Fibroblast of villous mesenchyme (primary cell): ENCODE measurements at regions not wholly inside any gene's neighbourhood (a gene's known extent, or its start where the extent isn't known, plus 50 kb on each side); places are given as distances from the start of the nearest gene placed in this dataset.
"Not testable (repeated sequence)": the region's sequence is repeated elsewhere in the genome, so short reads cannot be mapped to it uniquely, and the experiment has no call there.

Source experiments
- DNase-seq: peaks from one replicate; pipeline ENCODE4 v3.0.0-alpha.2; 2010; ENCODE audit warnings: low read depth
- H3K4me3 ChIP-seq: 2 replicates; pipeline ENCODE4 v1.5.1; 2011; ENCODE audit warnings: low read depth, mild to moderate bottlenecking, low read length
- TF ChIP-seq, protein P1 (sequence below): IDR thresholded peaks from 2 replicates; pipeline ENCODE4 v1.5.1; 2012; ENCODE audit warnings: low read depth, mild to moderate bottlenecking, low read length; ENCODE audit not compliant: insufficient read depth

DNA sequence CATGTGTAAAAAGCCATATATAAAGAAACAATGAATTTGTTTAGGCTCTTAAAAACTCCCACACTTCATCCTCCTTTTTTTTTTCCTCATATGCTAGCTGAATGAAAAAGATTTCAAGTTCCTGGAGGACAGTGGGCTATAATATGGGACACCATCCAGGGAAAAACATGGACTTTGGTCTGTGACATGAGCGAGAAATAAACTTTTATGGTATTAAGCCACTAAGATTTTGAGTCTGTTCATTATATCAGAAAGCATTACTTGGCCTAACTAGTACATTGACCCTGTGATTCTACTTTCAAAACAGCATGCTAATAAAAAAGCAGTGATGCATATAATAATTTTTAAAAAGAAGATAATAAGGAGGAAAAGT is 392.3 kb upstream of the CAMK1G start:
- H3K4me3 ChIP-seq, result no peak overlapping the region
- no peak for DNase-seq
- TF ChIP-seq, protein P1, sequence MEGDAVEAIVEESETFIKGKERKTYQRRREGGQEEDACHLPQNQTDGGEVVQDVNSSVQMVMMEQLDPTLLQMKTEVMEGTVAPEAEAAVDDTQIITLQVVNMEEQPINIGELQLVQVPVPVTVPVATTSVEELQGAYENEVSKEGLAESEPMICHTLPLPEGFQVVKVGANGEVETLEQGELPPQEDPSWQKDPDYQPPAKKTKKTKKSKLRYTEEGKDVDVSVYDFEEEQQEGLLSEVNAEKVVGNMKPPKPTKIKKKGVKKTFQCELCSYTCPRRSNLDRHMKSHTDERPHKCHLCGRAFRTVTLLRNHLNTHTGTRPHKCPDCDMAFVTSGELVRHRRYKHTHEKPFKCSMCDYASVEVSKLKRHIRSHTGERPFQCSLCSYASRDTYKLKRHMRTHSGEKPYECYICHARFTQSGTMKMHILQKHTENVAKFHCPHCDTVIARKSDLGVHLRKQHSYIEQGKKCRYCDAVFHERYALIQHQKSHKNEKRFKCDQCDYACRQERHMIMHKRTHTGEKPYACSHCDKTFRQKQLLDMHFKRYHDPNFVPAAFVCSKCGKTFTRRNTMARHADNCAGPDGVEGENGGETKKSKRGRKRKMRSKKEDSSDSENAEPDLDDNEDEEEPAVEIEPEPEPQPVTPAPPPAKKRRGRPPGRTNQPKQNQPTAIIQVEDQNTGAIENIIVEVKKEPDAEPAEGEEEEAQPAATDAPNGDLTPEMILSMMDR, result no peak

DNA sequence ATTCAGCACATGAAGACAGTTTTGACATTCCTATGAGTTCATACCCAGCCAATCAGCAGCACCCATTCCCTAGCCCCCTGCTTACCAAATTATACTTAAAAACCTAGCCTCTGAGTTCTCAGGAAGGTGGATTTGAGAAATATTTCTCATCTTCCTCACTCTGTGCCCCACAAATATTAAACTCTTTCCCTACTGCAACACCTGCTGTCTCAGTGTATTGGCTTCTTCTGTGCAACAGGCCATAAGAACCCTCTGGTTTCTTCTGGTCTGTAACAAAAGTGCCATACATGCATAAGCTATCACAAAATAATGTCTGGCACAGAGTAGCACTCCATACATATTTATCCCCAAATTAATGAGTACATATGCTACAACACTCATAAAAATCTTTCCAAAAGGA is 387.4 kb upstream of the CAMK1G start:
- no peak for DNase-seq
- TF ChIP-seq, protein P1, result no peak

DNA sequence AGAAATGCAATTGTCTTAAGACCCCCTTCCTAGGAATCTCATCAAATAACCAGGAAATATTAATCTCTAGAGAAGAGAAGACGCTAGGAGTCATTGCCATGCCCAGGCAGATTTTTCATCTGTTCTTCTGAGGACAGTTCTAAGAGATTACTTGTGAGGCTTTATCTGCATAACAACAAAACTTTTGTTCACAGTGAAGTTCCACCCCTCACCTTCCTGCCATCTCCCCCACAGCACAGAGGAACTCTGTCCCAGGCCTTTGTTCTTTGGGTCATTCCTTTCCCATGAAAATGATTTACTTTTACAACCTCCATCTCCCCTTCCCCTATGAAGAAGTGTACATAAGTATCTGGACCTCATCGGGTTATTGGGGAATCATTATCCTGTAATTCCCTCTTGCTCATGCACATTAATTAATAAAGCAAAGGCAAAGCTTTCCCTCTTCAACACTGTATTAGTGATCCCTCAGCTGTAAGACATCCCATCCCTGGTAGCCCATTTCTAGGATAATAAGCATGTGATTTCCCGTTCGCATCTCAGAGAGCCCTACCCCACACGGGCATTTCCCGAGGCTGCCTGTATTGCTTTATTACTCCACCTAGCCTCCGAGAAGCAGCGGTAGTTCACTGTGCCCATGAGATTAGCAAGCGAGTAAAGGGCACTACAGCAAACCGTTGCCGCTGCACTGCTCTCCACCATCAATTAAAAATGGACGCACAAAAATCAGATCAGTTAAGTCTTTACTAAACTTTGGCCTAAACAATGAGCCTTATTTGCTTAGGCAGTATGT is 384.4 kb upstream of the CAMK1G start:
- H3K4me3 ChIP-seq, result no peak overlapping the region
- no peak for DNase-seq
- TF ChIP-seq, protein P1, result no peak

More for the DNA sequence above, 387.4 kb upstream of the CAMK1G start:
- no peak overlapping the region for H3K4me3 ChIP-seq

DNA sequence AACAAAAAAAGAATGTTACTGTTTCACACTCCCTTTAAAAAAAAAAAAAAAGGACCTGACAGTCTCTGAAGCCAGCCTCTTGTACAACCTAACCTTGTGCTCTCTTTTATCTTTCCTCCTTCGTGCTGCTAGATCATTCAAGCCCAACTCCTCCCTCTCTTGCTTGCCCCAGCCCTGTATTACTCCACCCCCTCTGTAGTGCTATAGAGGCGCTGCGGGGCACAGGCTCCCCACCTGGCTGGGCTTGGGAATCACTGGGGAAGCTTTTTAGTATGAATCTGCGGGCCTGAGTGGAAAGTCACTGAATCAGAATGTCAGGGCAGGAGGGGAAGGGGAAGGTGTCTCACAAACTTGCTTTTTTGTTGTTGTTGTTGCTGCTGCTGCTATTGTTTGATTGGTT is 383.7 kb upstream of the CAMK1G start:
- no peak for DNase-seq
- TF ChIP-seq, protein P1, result no peak
- H3K4me3 ChIP-seq, result no peak overlapping the region

DNA sequence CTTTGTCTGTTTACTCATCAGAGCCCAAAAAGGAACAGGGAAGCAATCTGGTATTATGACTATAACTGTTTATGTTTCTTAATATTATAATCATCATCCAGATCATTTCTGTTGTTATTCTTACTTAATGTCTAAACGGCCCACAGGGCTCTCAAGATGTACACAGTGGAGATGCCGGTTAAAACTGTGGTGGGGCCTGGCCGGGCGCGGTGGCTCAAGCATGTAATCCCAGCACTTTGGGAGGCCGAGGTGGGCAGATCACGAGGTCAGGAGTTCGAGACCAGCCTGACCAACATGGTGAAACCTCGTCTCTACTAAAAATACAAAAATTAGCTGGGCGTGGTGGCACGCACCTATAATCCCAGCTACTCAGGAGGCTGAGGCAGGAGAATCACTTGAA is 381.2 kb upstream of the CAMK1G start:
- H3K4me3 ChIP-seq, DNase-seq: not testable (repeated sequence)

DNA sequence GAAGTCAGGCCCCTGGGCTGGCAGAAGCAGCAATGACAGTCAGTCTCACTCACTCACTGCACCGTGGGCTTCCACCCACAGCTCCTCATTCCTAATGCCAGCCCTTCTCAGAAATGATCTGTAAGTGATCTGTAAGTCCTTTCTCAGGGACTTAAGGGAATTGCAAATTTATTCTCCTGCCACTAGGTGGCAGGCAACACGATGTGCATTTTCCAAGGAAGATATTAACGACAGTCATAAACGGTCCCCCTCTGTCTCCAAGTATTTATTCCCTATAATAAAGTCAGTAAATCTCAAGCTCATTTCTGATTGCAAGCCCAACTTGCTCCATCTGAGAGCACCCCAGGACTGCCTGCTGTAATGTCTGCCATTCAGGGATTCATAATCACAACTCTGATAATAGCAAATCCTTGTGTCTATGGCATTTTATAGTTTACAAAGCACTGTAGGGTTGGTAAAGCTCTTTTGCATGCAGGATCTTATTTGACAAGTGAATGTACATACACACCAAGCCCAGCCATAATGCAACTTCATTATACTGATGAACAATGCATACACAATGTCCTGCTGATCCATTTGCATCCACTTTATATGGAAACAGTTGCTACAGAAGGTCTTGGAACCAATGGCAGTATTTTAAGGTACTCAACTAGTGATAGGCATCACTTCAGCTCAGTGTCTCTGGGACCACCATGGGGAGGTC is 380.5 kb upstream of the CAMK1G start:
- DNase-seq, result peak; percentile 60
- H3K4me3 ChIP-seq, result no peak overlapping the region
- TF ChIP-seq, protein P1, result peak; percentile 70

DNA sequence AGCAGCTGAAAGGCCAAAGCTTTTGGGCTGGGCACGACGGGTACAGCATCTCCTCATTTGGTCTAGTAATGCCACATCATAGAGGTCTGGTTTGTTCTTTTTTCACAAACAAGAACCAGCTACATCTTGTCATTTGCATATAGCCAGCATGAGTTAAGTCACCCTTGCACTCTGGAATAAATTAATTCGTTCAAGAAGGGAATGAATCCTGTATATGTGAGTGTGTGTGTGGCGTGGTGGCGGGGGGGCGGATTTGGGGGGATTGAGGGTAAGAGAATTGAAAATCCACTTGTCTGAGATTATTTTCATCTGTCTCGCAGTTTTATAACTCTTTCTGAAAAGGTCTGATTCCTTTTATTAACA is 380.0 kb upstream of the CAMK1G start:
- no peak overlapping the region for H3K4me3 ChIP-seq
- TF ChIP-seq, protein P1, result no peak
- no peak for DNase-seq
